GM12878 (cell line): ENCODE measurements at regions not wholly inside any gene's neighbourhood (a gene's known extent, or its start where the extent isn't known, plus 50 kb on each side); places are given as distances from the start of the nearest gene placed in this dataset.

Source experiments
- ATF7 ChIP-seq: fragments of 450-650 bp; IDR thresholded peaks from 2 replicates; pipeline ENCODE4 v1.6.1; 2016; ENCODE audit warnings: low read depth, mild to moderate bottlenecking
- EZH2 ChIP-seq: IDR thresholded peaks from 2 replicates; pipeline ENCODE4 v1.6.1; 2012; ENCODE audit warnings: low read depth, mild to moderate bottlenecking, control low read depth, inconsistent platforms, low read length, borderline replicate concordance; ENCODE audit not compliant: control insufficient read depth
- KDM1A ChIP-seq: fragments of 200-600 bp; sonication (generic); IDR thresholded peaks from 2 replicates; pipeline ENCODE4 v1.6.1; 2016; ENCODE audit warnings: borderline replicate concordance
- KLF5 ChIP-seq: fragments of 450-650 bp; IDR thresholded peaks from 2 replicates; pipeline ENCODE4 v1.6.1; 2014; ENCODE audit warnings: mild to moderate bottlenecking; ENCODE audit not compliant: partially characterized antibody
- NFIC ChIP-seq: IDR thresholded peaks from 2 replicates; pipeline ENCODE4 v1.6.1; 2012; ENCODE audit warnings: low read depth, mild to moderate bottlenecking, inconsistent platforms, low read length, moderate library complexity
- PAX8 ChIP-seq: fragments of 450-650 bp; IDR thresholded peaks from 2 replicates; pipeline ENCODE4 v1.6.1; 2017; ENCODE audit warnings: mild to moderate bottlenecking, moderate library complexity
- RUNX3 ChIP-seq: IDR thresholded peaks from 2 replicates; pipeline ENCODE4 v1.6.1; 2012; ENCODE audit warnings: low read length, inconsistent platforms
- SIX5 ChIP-seq: IDR thresholded peaks from 2 replicates; pipeline ENCODE4 v1.6.1; 2011; ENCODE audit warnings: mild to moderate bottlenecking, low read depth, low read length, moderate library complexity; ENCODE audit not compliant: severe bottlenecking
- SPI1 ChIP-seq: IDR thresholded peaks from 2 replicates; pipeline ENCODE4 v1.6.1; 2011; ENCODE audit warnings: low read depth, mild to moderate bottlenecking, low read length, moderate library complexity, borderline replicate concordance; ENCODE audit not compliant: insufficient read depth
- SUPT20H ChIP-seq: IDR thresholded peaks from 2 replicates; pipeline ENCODE4 v1.6.1; 2011; ENCODE audit warnings: low read depth, mild to moderate bottlenecking, low read length, moderate library complexity, borderline replicate concordance; ENCODE audit not compliant: control insufficient read depth
- YY1 ChIP-seq: IDR thresholded peaks from 2 replicates; pipeline ENCODE4 v1.6.1; 2011; ENCODE audit warnings: low read depth, mild to moderate bottlenecking, low read length
- ZBED1 ChIP-seq: IDR thresholded peaks from 2 replicates; pipeline ENCODE4 v1.6.1; 2016; ENCODE audit warnings: borderline replicate concordance
- ZNF24 ChIP-seq: fragments of 450-650 bp; IDR thresholded peaks from 2 replicates; pipeline ENCODE4 v1.6.1; 2017; ENCODE audit warnings: antibody characterized with exemption, mild to moderate bottlenecking
- TF ChIP-seq, protein P1 (sequence below): fragments of 450-650 bp; IDR thresholded peaks from 2 replicates; pipeline ENCODE4 v1.6.1; 2017; ENCODE audit warnings: mild to moderate bottlenecking, moderate library complexity

DNA sequence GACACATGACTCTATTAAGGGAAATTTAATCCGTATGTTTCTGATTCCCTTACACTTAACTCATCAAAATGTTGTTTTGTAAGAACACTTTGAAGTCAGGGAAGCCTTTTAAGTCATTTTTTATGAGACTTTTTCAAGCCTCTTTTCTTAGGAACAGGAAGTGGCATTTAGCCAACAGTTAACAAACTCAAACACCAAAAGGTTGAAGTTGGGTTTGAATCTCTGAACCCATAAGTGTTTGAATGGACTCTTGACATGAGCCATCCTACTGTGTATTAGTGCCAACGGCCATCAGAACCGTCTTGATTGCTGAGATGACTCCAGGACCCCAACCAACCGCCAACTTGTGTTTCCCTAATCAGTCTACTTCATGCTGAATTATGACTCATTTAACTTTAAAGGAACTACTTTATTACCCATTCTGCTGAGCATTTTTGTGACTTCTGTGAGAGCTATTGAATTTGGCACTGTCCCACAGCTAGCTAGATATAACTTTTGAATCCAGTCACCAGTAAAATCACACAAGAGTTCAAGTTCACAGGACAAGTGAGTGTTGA, 209.1 kb upstream of the FAT1 start (continued):
- TF ChIP-seq SUPT20H (no peak), ZNF24 (no peak), SIX5 (no peak), NFIC (no peak), YY1 (no peak), SPI1 (no peak), KDM1A (no peak), RUNX3 (no peak), KLF5 (no peak), ZBED1 (no peak), PAX8 (no peak), EZH2 (no peak), ATF7 (no peak)
- TF ChIP-seq, protein P1, sequence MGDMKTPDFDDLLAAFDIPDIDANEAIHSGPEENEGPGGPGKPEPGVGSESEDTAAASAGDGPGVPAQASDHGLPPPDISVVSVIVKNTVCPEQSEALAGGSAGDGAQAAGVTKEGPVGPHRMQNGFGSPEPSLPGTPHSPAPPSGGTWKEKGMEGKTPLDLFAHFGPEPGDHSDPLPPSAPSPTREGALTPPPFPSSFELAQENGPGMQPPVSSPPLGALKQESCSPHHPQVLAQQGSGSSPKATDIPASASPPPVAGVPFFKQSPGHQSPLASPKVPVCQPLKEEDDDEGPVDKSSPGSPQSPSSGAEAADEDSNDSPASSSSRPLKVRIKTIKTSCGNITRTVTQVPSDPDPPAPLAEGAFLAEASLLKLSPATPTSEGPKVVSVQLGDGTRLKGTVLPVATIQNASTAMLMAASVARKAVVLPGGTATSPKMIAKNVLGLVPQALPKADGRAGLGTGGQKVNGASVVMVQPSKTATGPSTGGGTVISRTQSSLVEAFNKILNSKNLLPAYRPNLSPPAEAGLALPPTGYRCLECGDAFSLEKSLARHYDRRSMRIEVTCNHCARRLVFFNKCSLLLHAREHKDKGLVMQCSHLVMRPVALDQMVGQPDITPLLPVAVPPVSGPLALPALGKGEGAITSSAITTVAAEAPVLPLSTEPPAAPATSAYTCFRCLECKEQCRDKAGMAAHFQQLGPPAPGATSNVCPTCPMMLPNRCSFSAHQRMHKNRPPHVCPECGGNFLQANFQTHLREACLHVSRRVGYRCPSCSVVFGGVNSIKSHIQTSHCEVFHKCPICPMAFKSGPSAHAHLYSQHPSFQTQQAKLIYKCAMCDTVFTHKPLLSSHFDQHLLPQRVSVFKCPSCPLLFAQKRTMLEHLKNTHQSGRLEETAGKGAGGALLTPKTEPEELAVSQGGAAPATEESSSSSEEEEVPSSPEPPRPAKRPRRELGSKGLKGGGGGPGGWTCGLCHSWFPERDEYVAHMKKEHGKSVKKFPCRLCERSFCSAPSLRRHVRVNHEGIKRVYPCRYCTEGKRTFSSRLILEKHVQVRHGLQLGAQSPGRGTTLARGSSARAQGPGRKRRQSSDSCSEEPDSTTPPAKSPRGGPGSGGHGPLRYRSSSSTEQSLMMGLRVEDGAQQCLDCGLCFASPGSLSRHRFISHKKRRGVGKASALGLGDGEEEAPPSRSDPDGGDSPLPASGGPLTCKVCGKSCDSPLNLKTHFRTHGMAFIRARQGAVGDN = no peak
